ENCODE measurements at regions not wholly inside any gene's neighbourhood (a gene's known extent, or its start where the extent isn't known, plus 50 kb on each side); places are given as distances from the start of the nearest gene placed in this dataset.

GRCh38 chr4:184958923-184959210 lies 59.4 kb upstream of the HELT start (continued):
- TF ChIP-seq ZNF318 (IDR thresholded peaks at IDR 0.05; ENCODE audit: borderline replicate concordance in 1 of 2, low read depth in 1 of 2) = no peak

- Histone ChIP-seq H3K27ac (ENCODE audit: extremely low read depth, low read depth, low read length) (no peak overlapping the region), H3K36me3 (ENCODE audit: control insufficient read depth, insufficient read depth, low read length) (no peaks in the 10 kb centered on the region), H3K4me3 (no peak overlapping the region), H2AFZ (ENCODE audit: low read depth, low read length) (no peak overlapping the region), H3K4me1 (replicated peaks in 1 of 2; ENCODE audit: control insufficient read depth in 2 of 2, insufficient read depth in 2 of 2, low read length in 2 of 2) (peaks cover 6 to 9% of the 10 kb centered on the region in 2 experiments; a peak in 3 of 5 replicates), H3K9ac (ENCODE audit: insufficient read depth in 1 of 2, low read depth in 2 of 2, low read length in 2 of 2) (no peak overlapping the region), H3K4me2 (ENCODE audit: insufficient read depth, low read length) (no peak overlapping the region), H3K79me2 (ENCODE audit: control insufficient read depth, insufficient read depth, low read length) (no peaks in the 10 kb centered on the region), H4K20me1 (replicated peaks; ENCODE audit: control insufficient read depth, insufficient read depth, low read length) (no peaks in the 10 kb centered on the region), H3K27me3 (ENCODE audit: control insufficient read depth in 2 of 2, insufficient read depth in 2 of 2, low read length in 2 of 2) (peaks cover 43 to 73% of the 10 kb centered on the region in 2 experiments; a peak in 4 of 5 replicates), H3K9me1 (ENCODE audit: control insufficient read depth, insufficient read depth, low read length) (no peaks in the 10 kb centered on the region), H3K9me3 (replicated peaks; ENCODE audit: control insufficient read depth, insufficient read depth, low read depth, low read length) (0 out of 2 replicates have a peak, but pooled peaks cover 2% of the 10 kb centered on the region)
- in situ Hi-C loops (cut with MboI) = no loop called here
- intact Hi-C loops (cut with micrococcal nuclease) = no loop called here
- DNase-seq (ENCODE audit: extremely low read depth in 1 of 4, low spot score in 3 of 4) (no peak), FAIRE-seq (no peak), ATAC-seq (no peak)
- POLR2A ChIA-PET = no interaction called here
- CTCF ChIA-PET (ENCODE audit: low intra/inter-chr PET ratio) = no interaction called here
- WGBS (ENCODE audit: insufficient coverage, low coverage, missing lambda C conversion rate) = 3% methylated on average over 10 of the region's 10 CpGs
- no TSS peak for BruUV-seq (replicated peaks)
- TF ChIP-seq, protein P1, sequence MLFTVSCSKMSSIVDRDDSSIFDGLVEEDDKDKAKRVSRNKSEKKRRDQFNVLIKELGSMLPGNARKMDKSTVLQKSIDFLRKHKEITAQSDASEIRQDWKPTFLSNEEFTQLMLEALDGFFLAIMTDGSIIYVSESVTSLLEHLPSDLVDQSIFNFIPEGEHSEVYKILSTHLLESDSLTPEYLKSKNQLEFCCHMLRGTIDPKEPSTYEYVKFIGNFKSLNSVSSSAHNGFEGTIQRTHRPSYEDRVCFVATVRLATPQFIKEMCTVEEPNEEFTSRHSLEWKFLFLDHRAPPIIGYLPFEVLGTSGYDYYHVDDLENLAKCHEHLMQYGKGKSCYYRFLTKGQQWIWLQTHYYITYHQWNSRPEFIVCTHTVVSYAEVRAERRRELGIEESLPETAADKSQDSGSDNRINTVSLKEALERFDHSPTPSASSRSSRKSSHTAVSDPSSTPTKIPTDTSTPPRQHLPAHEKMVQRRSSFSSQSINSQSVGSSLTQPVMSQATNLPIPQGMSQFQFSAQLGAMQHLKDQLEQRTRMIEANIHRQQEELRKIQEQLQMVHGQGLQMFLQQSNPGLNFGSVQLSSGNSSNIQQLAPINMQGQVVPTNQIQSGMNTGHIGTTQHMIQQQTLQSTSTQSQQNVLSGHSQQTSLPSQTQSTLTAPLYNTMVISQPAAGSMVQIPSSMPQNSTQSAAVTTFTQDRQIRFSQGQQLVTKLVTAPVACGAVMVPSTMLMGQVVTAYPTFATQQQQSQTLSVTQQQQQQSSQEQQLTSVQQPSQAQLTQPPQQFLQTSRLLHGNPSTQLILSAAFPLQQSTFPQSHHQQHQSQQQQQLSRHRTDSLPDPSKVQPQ (CRISPR knock-in tag; IDR thresholded peaks at IDR 0.05; ENCODE audit: borderline replicate concordance) = no peak
- TF ChIP-seq STAG1 (CRISPR knock-in tag; IDR thresholded peaks at IDR 0.05; ENCODE audit: borderline replicate concordance) = no peak
- no peak for TF ChIP-seq ZNF217 (CRISPR knock-in tag; IDR thresholded peaks at IDR 0.05)
- no peak for TF ChIP-seq HLTF (IDR thresholded peaks at IDR 0.05)
- no peak for TF ChIP-seq ID3 (CRISPR knock-in tag; IDR thresholded peaks at IDR 0.05)
- no peak for TF ChIP-seq ID3 (tag; IDR thresholded peaks at IDR 0.05)
- no peak for TF ChIP-seq HEY1 (CRISPR knock-in tag; IDR thresholded peaks at IDR 0.05; ENCODE audit: borderline replicate concordance)
- no peak for TF ChIP-seq TARDBP (IDR thresholded peaks at IDR 0.05)
- no peak for TF ChIP-seq ASH1L (IDR thresholded peaks at IDR 0.05; ENCODE audit: borderline replicate concordance, low read depth, partially characterized antibody)
- no peak for TF ChIP-seq PHB (CRISPR knock-in tag; IDR thresholded peaks at IDR 0.05)
Observed at GRCh38 chr4:184959309-184959708, 59.0 kb upstream of the HELT start.

All from K562 (cell line).